ENCODE measurements at regions not wholly inside any gene's neighbourhood (a gene's known extent, or its start where the extent isn't known, plus 50 kb on each side); places are given as distances from the start of the nearest gene placed in this dataset.
"Not testable (repeated sequence)": the region's sequence is repeated elsewhere in the genome, so short reads cannot be mapped to it uniquely, and the experiment has no call there.

- Mint-ChIP-seq H3K27ac (no peak overlapping the region), H3K9me3 (no peaks in the 10 kb centered on the region)
These were observed 89.5 kb upstream of the ETV3 start for GRCh38 chr1:157227700-157228099.

GRCh38 chr1:157226739-157227138 is 88.5 kb upstream of the ETV3 start:
- Mint-ChIP-seq H3K27me3 (ENCODE audit: low read depth) (peaks cover 17% of the 10 kb centered on the region), H3K4me1 (ENCODE audit: low read depth) (no peaks in the 10 kb centered on the region), H3K4me3 (ENCODE audit: low read depth) (no peak overlapping the region), H3K36me3 (ENCODE audit: low read depth) (no peaks in the 10 kb centered on the region), H3K27ac (no peak overlapping the region), H3K9me3 (no peaks in the 10 kb centered on the region)
- no peak for DNase-seq (ENCODE audit: low spot score)
- intact Hi-C loops (cut with micrococcal nuclease), result no loop called here

More at GRCh38 chr1:157227700-157228099, 89.5 kb upstream of the ETV3 start:
- intact Hi-C loops (cut with micrococcal nuclease), result no loop called here
- no peak for DNase-seq (ENCODE audit: low spot score)
- Mint-ChIP-seq H3K27me3 (ENCODE audit: low read depth) (peaks cover 9% of the 10 kb centered on the region), H3K36me3 (ENCODE audit: low read depth) (no peaks in the 10 kb centered on the region), H3K4me3 (ENCODE audit: low read depth) (no peak overlapping the region), H3K4me1 (ENCODE audit: low read depth) (no peaks in the 10 kb centered on the region)

GRCh38 chr1:157219600-157219999 is 81.4 kb upstream of the ETV3 start:
- Mint-ChIP-seq H3K36me3 (ENCODE audit: low read depth) (no peaks in the 10 kb centered on the region), H3K4me3 (ENCODE audit: low read depth) (no peak overlapping the region), H3K27ac (no peak overlapping the region), H3K27me3 (ENCODE audit: low read depth) (peaks cover 17% of the 10 kb centered on the region), H3K9me3 (peaks cover 3% of the 10 kb centered on the region), H3K4me1 (ENCODE audit: low read depth) (no peaks in the 10 kb centered on the region)
- no peak for DNase-seq (ENCODE audit: low spot score)
- intact Hi-C loops (cut with micrococcal nuclease), result no loop called here

- DNase-seq (ENCODE audit: low spot score), result no peak
- no peak overlapping the region for H3K27ac Mint-ChIP-seq
- H3K9me3 Mint-ChIP-seq, result peaks cover 3% of the 10 kb centered on the region
- no peaks in the 10 kb centered on the region for H3K4me1 Mint-ChIP-seq (ENCODE audit: low read depth)
- no peaks in the 10 kb centered on the region for H3K36me3 Mint-ChIP-seq (ENCODE audit: low read depth)
- peaks cover 17% of the 10 kb centered on the region for H3K27me3 Mint-ChIP-seq (ENCODE audit: low read depth)
- intact Hi-C loops (cut with micrococcal nuclease), result no loop called here
- H3K4me3 Mint-ChIP-seq (ENCODE audit: low read depth), result no peak overlapping the region
These were observed 81.0 kb upstream of the ETV3 start for GRCh38 chr1:157219182-157219581.

GRCh38 chr1:157218671-157219070 is 80.5 kb upstream of the ETV3 start:
- peaks cover 15% of the 10 kb centered on the region for H3K27me3 Mint-ChIP-seq (ENCODE audit: low read depth)

GRCh38 chr1:157217486-157217885 is 79.3 kb upstream of the ETV3 start:
- no peaks in the 10 kb centered on the region for H3K36me3 Mint-ChIP-seq (ENCODE audit: low read depth)
- H3K9me3 Mint-ChIP-seq, result peaks cover 18% of the 10 kb centered on the region
- no peaks in the 10 kb centered on the region for H3K4me1 Mint-ChIP-seq (ENCODE audit: low read depth)
- H3K4me3 Mint-ChIP-seq (ENCODE audit: low read depth), result no peak overlapping the region
- no peak for DNase-seq (ENCODE audit: low spot score)
- peaks cover 11% of the 10 kb centered on the region for H3K27me3 Mint-ChIP-seq (ENCODE audit: low read depth)
- H3K27ac Mint-ChIP-seq, result no peak overlapping the region
- intact Hi-C loops (cut with micrococcal nuclease), result no loop called here

More at GRCh38 chr1:157218671-157219070, 80.5 kb upstream of the ETV3 start:
- H3K36me3 Mint-ChIP-seq (ENCODE audit: low read depth), result no peaks in the 10 kb centered on the region
- no peak overlapping the region for H3K27ac Mint-ChIP-seq
- H3K4me3 Mint-ChIP-seq (ENCODE audit: low read depth), result no peak overlapping the region
- intact Hi-C loops (cut with micrococcal nuclease), result no loop called here
- H3K4me1 Mint-ChIP-seq (ENCODE audit: low read depth), result no peaks in the 10 kb centered on the region
- no peak for DNase-seq (ENCODE audit: low spot score)
- H3K9me3 Mint-ChIP-seq, result peaks cover 8% of the 10 kb centered on the region

GRCh38 chr1:157213836-157214235 is 75.6 kb upstream of the ETV3 start:
- Mint-ChIP-seq H3K27me3 (ENCODE audit: low read depth) (peaks cover 9% of the 10 kb centered on the region), H3K4me3 (ENCODE audit: low read depth) (no peak overlapping the region), H3K4me1 (ENCODE audit: low read depth) (no peaks in the 10 kb centered on the region), H3K36me3 (ENCODE audit: low read depth) (no peaks in the 10 kb centered on the region), H3K27ac (no peak overlapping the region), H3K9me3 (peaks cover 18% of the 10 kb centered on the region)
- DNase-seq (ENCODE audit: low spot score), result no peak
- intact Hi-C loops (cut with micrococcal nuclease), result no loop called here

GRCh38 chr1:157209514-157209913 is 71.3 kb upstream of the ETV3 start:
- Mint-ChIP-seq H3K4me1 (ENCODE audit: low read depth) (no peaks in the 10 kb centered on the region), H3K9me3 (peaks cover 15% of the 10 kb centered on the region), H3K4me3 (ENCODE audit: low read depth) (no peak overlapping the region), H3K27ac (no peak overlapping the region), H3K27me3 (ENCODE audit: low read depth) (peaks cover 7% of the 10 kb centered on the region), H3K36me3 (ENCODE audit: low read depth) (no peaks in the 10 kb centered on the region)
- no peak for DNase-seq (ENCODE audit: low spot score)
- intact Hi-C loops (cut with micrococcal nuclease), result no loop called here

- intact Hi-C loops (cut with micrococcal nuclease); H3K27me3 Mint-ChIP-seq (ENCODE audit: low read depth); H3K9me3 Mint-ChIP-seq; H3K4me1 Mint-ChIP-seq (ENCODE audit: low read depth); H3K36me3 Mint-ChIP-seq (ENCODE audit: low read depth); DNase-seq (ENCODE audit: low spot score); H3K27ac Mint-ChIP-seq; H3K4me3 Mint-ChIP-seq (ENCODE audit: low read depth): not testable (repeated sequence)
These were observed 67.8 kb upstream of the ETV3 start for GRCh38 chr1:157205982-157206381.

GRCh38 chr1:157203166-157203565 is 65.0 kb upstream of the ETV3 start:
- Mint-ChIP-seq H3K27me3 (ENCODE audit: low read depth) (peaks cover 2% of the 10 kb centered on the region), H3K9me3 (no peaks in the 10 kb centered on the region), H3K4me1 (ENCODE audit: low read depth) (no peaks in the 10 kb centered on the region), H3K36me3 (ENCODE audit: low read depth) (no peaks in the 10 kb centered on the region), H3K27ac (no peak overlapping the region), H3K4me3 (ENCODE audit: low read depth) (no peak overlapping the region)
- DNase-seq (ENCODE audit: low spot score), result no peak
- intact Hi-C loops (cut with micrococcal nuclease), result no loop called here

- no peaks in the 10 kb centered on the region for H3K9me3 Mint-ChIP-seq
- H3K4me1 Mint-ChIP-seq (ENCODE audit: low read depth), result no peaks in the 10 kb centered on the region
- no peak for DNase-seq (ENCODE audit: low spot score)
- intact Hi-C loops (cut with micrococcal nuclease), result no loop called here
- peaks cover 2% of the 10 kb centered on the region for H3K27me3 Mint-ChIP-seq (ENCODE audit: low read depth)
- no peak overlapping the region for H3K4me3 Mint-ChIP-seq (ENCODE audit: low read depth)
- no peaks in the 10 kb centered on the region for H3K36me3 Mint-ChIP-seq (ENCODE audit: low read depth)
- no peak overlapping the region for H3K27ac Mint-ChIP-seq
These were observed 64.1 kb upstream of the ETV3 start for GRCh38 chr1:157202331-157202730.

GRCh38 chr1:157201767-157202166 is 63.6 kb upstream of the ETV3 start:
- DNase-seq (ENCODE audit: low spot score), result no peak
- H3K9me3 Mint-ChIP-seq, result no peaks in the 10 kb centered on the region
- no peak overlapping the region for H3K27ac Mint-ChIP-seq
- intact Hi-C loops (cut with micrococcal nuclease), result no loop called here
- H3K4me1 Mint-ChIP-seq (ENCODE audit: low read depth), result no peaks in the 10 kb centered on the region
- H3K36me3 Mint-ChIP-seq (ENCODE audit: low read depth), result no peaks in the 10 kb centered on the region
- H3K4me3 Mint-ChIP-seq (ENCODE audit: low read depth), result no peak overlapping the region
- H3K27me3 Mint-ChIP-seq (ENCODE audit: low read depth), result peaks cover 2% of the 10 kb centered on the region

GRCh38 chr1:157200451-157200850 is 62.3 kb upstream of the ETV3 start:
- Mint-ChIP-seq H3K4me1 (ENCODE audit: low read depth) (peaks cover 4% of the 10 kb centered on the region), H3K27ac (no peak overlapping the region), H3K27me3 (ENCODE audit: low read depth) (peaks cover 7% of the 10 kb centered on the region), H3K9me3 (no peaks in the 10 kb centered on the region), H3K36me3 (ENCODE audit: low read depth) (no peaks in the 10 kb centered on the region), H3K4me3 (ENCODE audit: low read depth) (no peak overlapping the region)
- intact Hi-C loops (cut with micrococcal nuclease), result no loop called here
- DNase-seq (ENCODE audit: low spot score), result no peak

GRCh38 chr1:157199421-157199755 is 61.2 kb upstream of the ETV3 start:
- Mint-ChIP-seq H3K27me3 (ENCODE audit: low read depth) (peaks cover 9% of the 10 kb centered on the region), H3K9me3 (no peaks in the 10 kb centered on the region), H3K27ac (no peak overlapping the region), H3K36me3 (ENCODE audit: low read depth) (no peaks in the 10 kb centered on the region), H3K4me1 (ENCODE audit: low read depth) (peaks cover 4% of the 10 kb centered on the region), H3K4me3 (ENCODE audit: low read depth) (no peak overlapping the region)
- intact Hi-C loops (cut with micrococcal nuclease), result no loop called here
- no peak for DNase-seq (ENCODE audit: low spot score)

All from activated T-helper 2 cell treated with anti-CD3 and anti-CD28 coated beads, Interferon-gamma antibody, Interleukin-2, Interleukin-4, amounts not matched to agents 10 μg/mL and 5 μg/mL and 100 μg/mL, durations not matched to agents 14 hours and 24 hours and 36 hours (primary cell).